ENCODE measurements at regions not wholly inside any gene's neighbourhood (a gene's known extent, or its start where the extent isn't known, plus 50 kb on each side); places are given as distances from the start of the nearest gene placed in this dataset.
A peak's percentile ranks its signal among the peaks of the same experiment; 100 is the strongest.

- POLR2A ChIA-PET = no interaction called here
- no peaks in the 10 kb centered on the region for H3K27me3 Mint-ChIP-seq
- ATAC-seq (ENCODE audit: low read depth) = no peak
Measured at GRCh38 chr3:101095693-101096430, 102.6 kb upstream of the ABI3BP start.

GRCh38 chr3:101091489-101091888, 98.3 kb upstream of the ABI3BP start:
- Mint-ChIP-seq H3K9me3 (no peaks in the 10 kb centered on the region), H3K27ac (no peak overlapping the region), H3K4me1 (no peaks in the 10 kb centered on the region), H3K4me3 (no peak overlapping the region), H3K27me3 (peaks cover 8% of the 10 kb centered on the region), H3K36me3 (no peaks in the 10 kb centered on the region)
- ATAC-seq (ENCODE audit: low read depth) (no peak), DNase-seq (no peak)
- POLR2A ChIA-PET = no interaction called here

More at GRCh38 chr3:101095693-101096430, 102.6 kb upstream of the ABI3BP start:
- no peak overlapping the region for H3K27ac Mint-ChIP-seq
- no peaks in the 10 kb centered on the region for H3K9me3 Mint-ChIP-seq
- no peak for DNase-seq
- H3K4me3 Mint-ChIP-seq = no peak overlapping the region
- no peaks in the 10 kb centered on the region for H3K4me1 Mint-ChIP-seq
- H3K36me3 Mint-ChIP-seq = no peaks in the 10 kb centered on the region

- H3K4me1 Mint-ChIP-seq = no peaks in the 10 kb centered on the region
- POLR2A ChIA-PET = no interaction called here
- H3K4me3 Mint-ChIP-seq = no peak overlapping the region
- no peak for DNase-seq
- H3K9me3 Mint-ChIP-seq = no peaks in the 10 kb centered on the region
- no peaks in the 10 kb centered on the region for H3K36me3 Mint-ChIP-seq
- no peak overlapping the region for H3K27ac Mint-ChIP-seq
- peaks cover 13% of the 10 kb centered on the region for H3K27me3 Mint-ChIP-seq
- ATAC-seq (ENCODE audit: low read depth) = no peak
Measured at GRCh38 chr3:101085752-101086151, 92.5 kb upstream of the ABI3BP start.

- no peak overlapping the region for H3K27ac Mint-ChIP-seq
- H3K4me3 Mint-ChIP-seq = no peak overlapping the region
- POLR2A ChIA-PET = no interaction called here
- no peak for ATAC-seq (ENCODE audit: low read depth)
- H3K36me3 Mint-ChIP-seq = no peaks in the 10 kb centered on the region
- DNase-seq = no peak
- H3K27me3 Mint-ChIP-seq = peaks cover 7% of the 10 kb centered on the region
- no peaks in the 10 kb centered on the region for H3K4me1 Mint-ChIP-seq
- no peaks in the 10 kb centered on the region for H3K9me3 Mint-ChIP-seq
Measured at GRCh38 chr3:101084404-101084803, 91.2 kb upstream of the ABI3BP start.

- no peak for ATAC-seq (ENCODE audit: low read depth)
- no peaks in the 10 kb centered on the region for H3K9me3 Mint-ChIP-seq
- H3K27ac Mint-ChIP-seq = no peak overlapping the region
- DNase-seq = no peak
- H3K4me3 Mint-ChIP-seq = no peak overlapping the region
- H3K36me3 Mint-ChIP-seq = no peaks in the 10 kb centered on the region
- H3K4me1 Mint-ChIP-seq = no peaks in the 10 kb centered on the region
- POLR2A ChIA-PET = no interaction called here
- H3K27me3 Mint-ChIP-seq = peaks cover 5% of the 10 kb centered on the region
Measured at GRCh38 chr3:101081999-101082398, 88.8 kb upstream of the ABI3BP start.

- no peak overlapping the region for H3K4me3 Mint-ChIP-seq
- no peaks in the 10 kb centered on the region for H3K4me1 Mint-ChIP-seq
- no peaks in the 10 kb centered on the region for H3K9me3 Mint-ChIP-seq
- no peaks in the 10 kb centered on the region for H3K36me3 Mint-ChIP-seq
- ATAC-seq (ENCODE audit: low read depth) (no peak), DNase-seq (no peak)
- peaks cover 5% of the 10 kb centered on the region for H3K27me3 Mint-ChIP-seq
- POLR2A ChIA-PET = no interaction called here
- no peak overlapping the region for H3K27ac Mint-ChIP-seq
Measured at GRCh38 chr3:101081446-101081845, 88.2 kb upstream of the ABI3BP start.

- Mint-ChIP-seq H3K36me3 (no peaks in the 10 kb centered on the region), H3K27me3 (peaks cover 7% of the 10 kb centered on the region), H3K27ac (no peak overlapping the region), H3K4me1 (no peaks in the 10 kb centered on the region), H3K4me3 (no peak overlapping the region), H3K9me3 (no peaks in the 10 kb centered on the region)
- ATAC-seq (ENCODE audit: low read depth) (no peak), DNase-seq (no peak)
- POLR2A ChIA-PET = no interaction called here
Measured at GRCh38 chr3:101077361-101078011, 84.3 kb upstream of the ABI3BP start.

- no peaks in the 10 kb centered on the region for H3K4me1 Mint-ChIP-seq
- H3K4me3 Mint-ChIP-seq = no peak overlapping the region
- no peaks in the 10 kb centered on the region for H3K36me3 Mint-ChIP-seq
- ATAC-seq (ENCODE audit: low read depth) = no peak
- peaks cover 11% of the 10 kb centered on the region for H3K27me3 Mint-ChIP-seq
- no peak overlapping the region for H3K27ac Mint-ChIP-seq
- no peaks in the 10 kb centered on the region for H3K9me3 Mint-ChIP-seq
- POLR2A ChIA-PET = no interaction called here
- DNase-seq = no peak
Measured at GRCh38 chr3:101074518-101074917, 81.3 kb upstream of the ABI3BP start.

- ATAC-seq (ENCODE audit: low read depth) (no peak), DNase-seq (no peak)
- no peak overlapping the region for H3K27ac Mint-ChIP-seq
- H3K4me1 Mint-ChIP-seq = no peaks in the 10 kb centered on the region
- no peaks in the 10 kb centered on the region for H3K36me3 Mint-ChIP-seq
- no peak overlapping the region for H3K4me3 Mint-ChIP-seq
- POLR2A ChIA-PET = no interaction called here
- no peaks in the 10 kb centered on the region for H3K9me3 Mint-ChIP-seq
- H3K27me3 Mint-ChIP-seq = peaks cover 17% of the 10 kb centered on the region
Measured at GRCh38 chr3:101072300-101072699, 79.1 kb upstream of the ABI3BP start.

- Mint-ChIP-seq H3K27me3 (peaks cover 27% of the 10 kb centered on the region), H3K9me3 (no peaks in the 10 kb centered on the region), H3K27ac (no peak overlapping the region), H3K36me3 (no peaks in the 10 kb centered on the region), H3K4me3 (no peak overlapping the region), H3K4me1 (no peaks in the 10 kb centered on the region)
- no peak for DNase-seq
- no peak for ATAC-seq (ENCODE audit: low read depth)
- POLR2A ChIA-PET = no interaction called here
Measured at GRCh38 chr3:101070799-101071121, 77.5 kb upstream of the ABI3BP start.

GRCh38 chr3:101069901-101070798, 76.9 kb upstream of the ABI3BP start:
- H3K36me3 Mint-ChIP-seq = no peaks in the 10 kb centered on the region
- no peak overlapping the region for H3K27ac Mint-ChIP-seq
- peaks cover 28% of the 10 kb centered on the region for H3K27me3 Mint-ChIP-seq
- no peaks in the 10 kb centered on the region for H3K9me3 Mint-ChIP-seq
- ATAC-seq (ENCODE audit: low read depth) = peak; percentile 50
- POLR2A ChIA-PET = no interaction called here
- no peak overlapping the region for H3K4me3 Mint-ChIP-seq
- no peaks in the 10 kb centered on the region for H3K4me1 Mint-ChIP-seq
- peak; percentile 59 for DNase-seq

- Mint-ChIP-seq H3K4me1 (no peaks in the 10 kb centered on the region), H3K27me3 (peaks cover 29% of the 10 kb centered on the region), H3K36me3 (no peaks in the 10 kb centered on the region), H3K27ac (no peak overlapping the region), H3K4me3 (no peak overlapping the region), H3K9me3 (no peaks in the 10 kb centered on the region)
- POLR2A ChIA-PET = no interaction called here
- ATAC-seq (ENCODE audit: low read depth) = no peak
- no peak for DNase-seq
Measured at GRCh38 chr3:101068876-101069606, 75.8 kb upstream of the ABI3BP start.

- H3K27me3 Mint-ChIP-seq = peaks cover 27% of the 10 kb centered on the region
- no peaks in the 10 kb centered on the region for H3K36me3 Mint-ChIP-seq
- no peaks in the 10 kb centered on the region for H3K4me1 Mint-ChIP-seq
- POLR2A ChIA-PET = no interaction called here
- no peak for DNase-seq
- ATAC-seq (ENCODE audit: low read depth) = no peak
- no peak overlapping the region for H3K27ac Mint-ChIP-seq
- no peaks in the 10 kb centered on the region for H3K9me3 Mint-ChIP-seq
- no peak overlapping the region for H3K4me3 Mint-ChIP-seq
Measured at GRCh38 chr3:101066711-101067129, 73.5 kb upstream of the ABI3BP start.
